Loucy (cell line): ENCODE measurements at regions not wholly inside any gene's neighbourhood (a gene's known extent, or its start where the extent isn't known, plus 50 kb on each side); places are given as distances from the start of the nearest gene placed in this dataset.

Experiments
- H2AFZ ChIP-seq: fragments of 200-600 bp; sonication (generic); 2 replicates; pipeline ENCODE4 v1.6.0; 2016; ENCODE audit warnings: antibody characterized with exemption, mild to moderate bottlenecking, low read length, moderate library complexity
- H3F3A ChIP-seq: fragments of 200-600 bp; 2 replicates; pipeline ENCODE4 v1.6.0; 2016; ENCODE audit warnings: antibody characterized with exemption, low read depth, mild to moderate bottlenecking
- H3K27me3 ChIP-seq: fragments of 200-600 bp; sonication (generic); 2 replicates; pipeline ENCODE4 v1.6.1; 2014; ENCODE audit warnings: low read length, mild to moderate bottlenecking; ENCODE audit not compliant: insufficient read depth, poor library complexity, severe bottlenecking
- H3K36me3 ChIP-seq: fragments of 200-600 bp; sonication (generic); 2 replicates; pipeline ENCODE4 v1.6.1; 2016; ENCODE audit warnings: low read length; ENCODE audit not compliant: insufficient read depth
- H3K4me1 ChIP-seq: fragments of 200-600 bp; sonication (generic); 2 replicates; pipeline ENCODE4 v1.5.1; 2014; ENCODE audit warnings: low read length, mild to moderate bottlenecking; ENCODE audit not compliant: insufficient read depth, poor library complexity, severe bottlenecking
- H3K4me2 ChIP-seq: fragments of 200-600 bp; sonication (generic); 2 replicates; pipeline ENCODE4 v1.6.0; 2014; ENCODE audit warnings: antibody characterized with exemption, low read length, low read depth, mild to moderate bottlenecking; ENCODE audit not compliant: poor library complexity, severe bottlenecking
- H3K4me3 ChIP-seq: fragments of 200-600 bp; sonication (generic); 2 replicates; pipeline ENCODE4 v1.5.1; 2014; ENCODE audit warnings: low read length, mild to moderate bottlenecking, mixed read lengths; ENCODE audit not compliant: poor library complexity, severe bottlenecking
- H3K79me2 ChIP-seq: fragments of 200-600 bp; sonication (generic); 2 replicates; pipeline ENCODE4 v1.6.1; 2014; ENCODE audit warnings: low read length; ENCODE audit not compliant: insufficient read depth
- H3K9ac ChIP-seq: fragments of 200-600 bp; sonication (generic); 2 replicates; pipeline ENCODE4 v1.6.0; 2014; ENCODE audit warnings: mild to moderate bottlenecking, low read depth, low read length, moderate library complexity; ENCODE audit not compliant: poor library complexity, severe bottlenecking
- H3K9me2 ChIP-seq: fragments of 200-600 bp; sonication (generic); replicated peaks from 2 replicates; pipeline ENCODE4 v1.6.1; 2016; ENCODE audit warnings: low read depth, low read length, mixed read lengths
- H3K9me3 ChIP-seq: fragments of 200-600 bp; sonication (generic); 2 replicates; pipeline ENCODE4 v1.6.1; 2014; ENCODE audit warnings: mild to moderate bottlenecking, antibody characterized with exemption, low read length, low read depth; ENCODE audit not compliant: insufficient read depth
- H4K20me1 ChIP-seq: fragments of 200-600 bp; sonication (generic); 2 replicates; pipeline ENCODE4 v1.6.0; 2014; ENCODE audit warnings: antibody characterized with exemption, low read length, mild to moderate bottlenecking; ENCODE audit not compliant: insufficient read depth, poor library complexity, severe bottlenecking
- CTCF ChIP-seq: fragments of 200-600 bp; sonication (generic); conservative IDR thresholded peaks from 2 replicates; pipeline ENCODE4 v1.5.1; 2014; ENCODE audit warnings: mild to moderate bottlenecking, antibody characterized with exemption, low read length
- EZH2phosphoT487 ChIP-seq: fragments of 200-600 bp; IDR thresholded peaks from 2 replicates; pipeline ENCODE4 v1.6.1; 2018; ENCODE audit warnings: antibody characterized with exemption, mild to moderate bottlenecking, moderate library complexity, borderline replicate concordance

GRCh38 chr10:4692206-4692605 is 133.8 kb upstream of the AKR1E2 start:
- Histone ChIP-seq H3F3A (no peaks in the 10 kb centered on the region), H3K79me2 (no peaks in the 10 kb centered on the region), H3K4me2 (no peak overlapping the region), H3K9ac (no peak overlapping the region), H4K20me1 (no peaks in the 10 kb centered on the region), H3K36me3 (no peaks in the 10 kb centered on the region), H2AFZ (no peak overlapping the region), H3K4me3 (no peak overlapping the region), H3K9me2 (no peaks in the 10 kb centered on the region), H3K4me1 (no peaks in the 10 kb centered on the region), H3K9me3 (no peaks in the 10 kb centered on the region), H3K27me3 (no peaks in the 10 kb centered on the region)
- TF ChIP-seq EZH2phosphoT487: no peak
- no peak for TF ChIP-seq CTCF

- Histone ChIP-seq H4K20me1 (no peaks in the 10 kb centered on the region), H3K9me3 (no peaks in the 10 kb centered on the region), H3K9me2 (no peaks in the 10 kb centered on the region), H3F3A (no peaks in the 10 kb centered on the region), H2AFZ (no peak overlapping the region), H3K4me3 (no peak overlapping the region), H3K36me3 (no peaks in the 10 kb centered on the region), H3K4me2 (no peak overlapping the region), H3K79me2 (no peaks in the 10 kb centered on the region), H3K27me3 (no peaks in the 10 kb centered on the region), H3K4me1 (no peaks in the 10 kb centered on the region), H3K9ac (no peak overlapping the region)
- TF ChIP-seq EZH2phosphoT487 (no peak), CTCF (no peak)
Observed at GRCh38 chr10:4691776-4692175, 134.2 kb upstream of the AKR1E2 start.

- H3K9ac ChIP-seq: no peak overlapping the region
Observed at GRCh38 chr10:4691301-4691700, 134.7 kb upstream of the AKR1E2 start.

More at GRCh38 chr10:4691301-4691700, 134.7 kb upstream of the AKR1E2 start:
- TF ChIP-seq CTCF (no peak), EZH2phosphoT487 (no peak)
- Histone ChIP-seq H3K9me2 (no peaks in the 10 kb centered on the region), H3K36me3 (no peaks in the 10 kb centered on the region), H3F3A (no peaks in the 10 kb centered on the region), H3K4me2 (no peak overlapping the region), H3K27me3 (no peaks in the 10 kb centered on the region), H2AFZ (no peak overlapping the region), H3K79me2 (no peaks in the 10 kb centered on the region), H3K4me3 (no peak overlapping the region), H4K20me1 (no peaks in the 10 kb centered on the region), H3K4me1 (no peaks in the 10 kb centered on the region), H3K9me3 (no peaks in the 10 kb centered on the region)
